ENCODE measurements at regions not wholly inside any gene's neighbourhood (a gene's known extent, or its start where the extent isn't known, plus 50 kb on each side); places are given as distances from the start of the nearest gene placed in this dataset.
"Not testable (repeated sequence)": the region's sequence is repeated elsewhere in the genome, so short reads cannot be mapped to it uniquely, and the experiment has no call there.

- H2AFZ ChIP-seq (ENCODE audit: control insufficient read depth, low read length) = no peak overlapping the region
- H3K27ac ChIP-seq (ENCODE audit: control insufficient read depth, insufficient read depth, low read length) = no peak overlapping the region
- FAIRE-seq (no peak), DNase-seq (ENCODE audit: low read depth, low spot score) (no peak)
- no peak overlapping the region for H3K4me2 ChIP-seq (ENCODE audit: control insufficient read depth, extremely low read depth, insufficient read depth, low read depth, low read length)
- TF ChIP-seq EZH2 (IDR thresholded peaks at IDR 0.05; ENCODE audit: low read length) (no peak), CTCF (optimal IDR thresholded peaks at IDR 0.05 in 1 of 3, IDR thresholded peaks at IDR 0.05 in 1 of 3, conservative IDR thresholded peaks at IDR 0.05 in 1 of 3; ENCODE audit: extremely low read depth in 1 of 3, insufficient read depth in 2 of 3, low read length in 3 of 3) (no peak)
- dilution Hi-C loops (cut with MboI; ENCODE audit: extremely low pct_ligation_motif_present, low sequenced_read_pairs) = no loop called here
- no peaks in the 10 kb centered on the region for H3K4me1 ChIP-seq (ENCODE audit: control insufficient read depth, extremely low read depth, insufficient read depth, low read length)
- H3K27me3 ChIP-seq (ENCODE audit: control insufficient read depth, extremely low read depth, insufficient read depth, low read length) = no peaks in the 10 kb centered on the region
- no peak overlapping the region for H3K9ac ChIP-seq (ENCODE audit: control insufficient read depth, extremely low read depth, insufficient read depth, low read length)
- no peaks in the 10 kb centered on the region for H3K9me1 ChIP-seq (ENCODE audit: control insufficient read depth, extremely low read depth, insufficient read depth, low read length)
- no peaks in the 10 kb centered on the region for H4K20me1 ChIP-seq (ENCODE audit: control insufficient read depth, extremely low read depth, insufficient read depth, low read length)
- H3K4me3 ChIP-seq (ENCODE audit: control insufficient read depth in 2 of 3, extremely low read depth in 1 of 3, insufficient read depth in 2 of 3, low read depth in 1 of 3, low read length in 3 of 3) = no peak overlapping the region
- no peaks in the 10 kb centered on the region for H3K9me3 ChIP-seq (ENCODE audit: control insufficient read depth, low read depth, low read length)
- no peaks in the 10 kb centered on the region for H3K36me3 ChIP-seq (ENCODE audit: control insufficient read depth in 2 of 2, extremely low read depth in 1 of 2, insufficient read depth in 2 of 2, low read length in 2 of 2)
- no peaks in the 10 kb centered on the region for H3K79me2 ChIP-seq (ENCODE audit: control insufficient read depth, insufficient read depth, low read length)
Observed at GRCh38 chr4:111362941-111363361, 740.1 kb upstream of the PITX2 start.

GRCh38 chr4:111377880-111378279, 755.0 kb upstream of the PITX2 start:
- FAIRE-seq; H3K9ac ChIP-seq (ENCODE audit: control insufficient read depth, extremely low read depth, insufficient read depth, low read length); H3K36me3 ChIP-seq (ENCODE audit: control insufficient read depth in 2 of 2, extremely low read depth in 1 of 2, insufficient read depth in 2 of 2, low read length in 2 of 2); H3K4me3 ChIP-seq (ENCODE audit: control insufficient read depth in 2 of 3, extremely low read depth in 1 of 3, insufficient read depth in 2 of 3, low read depth in 1 of 3, low read length in 3 of 3); H3K9me1 ChIP-seq (ENCODE audit: control insufficient read depth, extremely low read depth, insufficient read depth, low read length); H3K27me3 ChIP-seq (ENCODE audit: control insufficient read depth, extremely low read depth, insufficient read depth, low read length); H3K79me2 ChIP-seq (ENCODE audit: control insufficient read depth, insufficient read depth, low read length); H4K20me1 ChIP-seq (ENCODE audit: control insufficient read depth, extremely low read depth, insufficient read depth, low read length); H3K9me3 ChIP-seq (ENCODE audit: control insufficient read depth, low read depth, low read length); dilution Hi-C loops (cut with MboI; ENCODE audit: extremely low pct_ligation_motif_present, low sequenced_read_pairs); H3K4me2 ChIP-seq (ENCODE audit: control insufficient read depth, extremely low read depth, insufficient read depth, low read depth, low read length); H3K27ac ChIP-seq (ENCODE audit: control insufficient read depth, insufficient read depth, low read length); DNase-seq (ENCODE audit: low read depth, low spot score); H3K4me1 ChIP-seq (ENCODE audit: control insufficient read depth, extremely low read depth, insufficient read depth, low read length); H2AFZ ChIP-seq (ENCODE audit: control insufficient read depth, low read length): not testable (repeated sequence)

GRCh38 chr4:111388561-111388960, 756.7 kb upstream of the FAM241A start:
- H2AFZ ChIP-seq (ENCODE audit: control insufficient read depth, low read length) = no peak overlapping the region
- no peaks in the 10 kb centered on the region for H4K20me1 ChIP-seq (ENCODE audit: control insufficient read depth, extremely low read depth, insufficient read depth, low read length)
- no peak overlapping the region for H3K4me2 ChIP-seq (ENCODE audit: control insufficient read depth, extremely low read depth, insufficient read depth, low read depth, low read length)
- FAIRE-seq (no peak), DNase-seq (ENCODE audit: low read depth, low spot score) (no peak)
- H3K27ac ChIP-seq (ENCODE audit: control insufficient read depth, insufficient read depth, low read length) = no peak overlapping the region
- H3K79me2 ChIP-seq (ENCODE audit: control insufficient read depth, insufficient read depth, low read length) = no peaks in the 10 kb centered on the region
- no peaks in the 10 kb centered on the region for H3K9me1 ChIP-seq (ENCODE audit: control insufficient read depth, extremely low read depth, insufficient read depth, low read length)
- no peaks in the 10 kb centered on the region for H3K27me3 ChIP-seq (ENCODE audit: control insufficient read depth, extremely low read depth, insufficient read depth, low read length)
- no peaks in the 10 kb centered on the region for H3K9me3 ChIP-seq (ENCODE audit: control insufficient read depth, low read depth, low read length)
- dilution Hi-C loops (cut with MboI; ENCODE audit: extremely low pct_ligation_motif_present, low sequenced_read_pairs) = no loop called here
- H3K4me3 ChIP-seq (ENCODE audit: control insufficient read depth in 2 of 3, extremely low read depth in 1 of 3, insufficient read depth in 2 of 3, low read depth in 1 of 3, low read length in 3 of 3) = no peak overlapping the region
- no peaks in the 10 kb centered on the region for H3K4me1 ChIP-seq (ENCODE audit: control insufficient read depth, extremely low read depth, insufficient read depth, low read length)
- no peaks in the 10 kb centered on the region for H3K36me3 ChIP-seq (ENCODE audit: control insufficient read depth in 2 of 2, extremely low read depth in 1 of 2, insufficient read depth in 2 of 2, low read length in 2 of 2)
- no peak for TF ChIP-seq EZH2 (IDR thresholded peaks at IDR 0.05; ENCODE audit: low read length)
- no peak for TF ChIP-seq CTCF (optimal IDR thresholded peaks at IDR 0.05 in 1 of 3, IDR thresholded peaks at IDR 0.05 in 1 of 3, conservative IDR thresholded peaks at IDR 0.05 in 1 of 3; ENCODE audit: extremely low read depth in 1 of 3, insufficient read depth in 2 of 3, low read length in 3 of 3)
- H3K9ac ChIP-seq (ENCODE audit: control insufficient read depth, extremely low read depth, insufficient read depth, low read length) = no peak overlapping the region

Measured in keratinocyte (primary cell).